ENCODE measurements at regions not wholly inside any gene's neighbourhood (a gene's known extent, or its start where the extent isn't known, plus 50 kb on each side); places are given as distances from the start of the nearest gene placed in this dataset.

DNA sequence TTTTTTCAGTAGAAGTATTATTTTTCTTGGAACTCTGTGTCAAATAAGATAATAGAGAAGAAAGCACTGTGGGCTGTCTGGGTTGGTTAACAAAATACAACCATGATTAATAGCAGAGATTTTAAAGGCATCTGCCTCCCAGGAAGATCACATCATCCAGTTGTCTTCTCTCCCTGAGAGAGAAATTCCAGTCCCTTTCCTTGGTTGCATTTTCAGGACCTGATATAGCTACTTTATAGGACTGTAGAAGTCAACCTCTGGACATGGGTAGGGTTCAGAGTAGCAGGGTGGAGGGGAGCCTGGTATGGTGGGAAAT is 309.9 kb upstream of the IGFBP3 start (continued):
- TF ChIP-seq, protein P1, sequence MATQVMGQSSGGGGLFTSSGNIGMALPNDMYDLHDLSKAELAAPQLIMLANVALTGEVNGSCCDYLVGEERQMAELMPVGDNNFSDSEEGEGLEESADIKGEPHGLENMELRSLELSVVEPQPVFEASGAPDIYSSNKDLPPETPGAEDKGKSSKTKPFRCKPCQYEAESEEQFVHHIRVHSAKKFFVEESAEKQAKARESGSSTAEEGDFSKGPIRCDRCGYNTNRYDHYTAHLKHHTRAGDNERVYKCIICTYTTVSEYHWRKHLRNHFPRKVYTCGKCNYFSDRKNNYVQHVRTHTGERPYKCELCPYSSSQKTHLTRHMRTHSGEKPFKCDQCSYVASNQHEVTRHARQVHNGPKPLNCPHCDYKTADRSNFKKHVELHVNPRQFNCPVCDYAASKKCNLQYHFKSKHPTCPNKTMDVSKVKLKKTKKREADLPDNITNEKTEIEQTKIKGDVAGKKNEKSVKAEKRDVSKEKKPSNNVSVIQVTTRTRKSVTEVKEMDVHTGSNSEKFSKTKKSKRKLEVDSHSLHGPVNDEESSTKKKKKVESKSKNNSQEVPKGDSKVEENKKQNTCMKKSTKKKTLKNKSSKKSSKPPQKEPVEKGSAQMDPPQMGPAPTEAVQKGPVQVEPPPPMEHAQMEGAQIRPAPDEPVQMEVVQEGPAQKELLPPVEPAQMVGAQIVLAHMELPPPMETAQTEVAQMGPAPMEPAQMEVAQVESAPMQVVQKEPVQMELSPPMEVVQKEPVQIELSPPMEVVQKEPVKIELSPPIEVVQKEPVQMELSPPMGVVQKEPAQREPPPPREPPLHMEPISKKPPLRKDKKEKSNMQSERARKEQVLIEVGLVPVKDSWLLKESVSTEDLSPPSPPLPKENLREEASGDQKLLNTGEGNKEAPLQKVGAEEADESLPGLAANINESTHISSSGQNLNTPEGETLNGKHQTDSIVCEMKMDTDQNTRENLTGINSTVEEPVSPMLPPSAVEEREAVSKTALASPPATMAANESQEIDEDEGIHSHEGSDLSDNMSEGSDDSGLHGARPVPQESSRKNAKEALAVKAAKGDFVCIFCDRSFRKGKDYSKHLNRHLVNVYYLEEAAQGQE (IDR thresholded peaks at IDR 0.05): no peak
- TF ChIP-seq, protein P2, sequence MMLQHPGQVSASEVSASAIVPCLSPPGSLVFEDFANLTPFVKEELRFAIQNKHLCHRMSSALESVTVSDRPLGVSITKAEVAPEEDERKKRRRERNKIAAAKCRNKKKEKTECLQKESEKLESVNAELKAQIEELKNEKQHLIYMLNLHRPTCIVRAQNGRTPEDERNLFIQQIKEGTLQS (IDR thresholded peaks at IDR 0.05): no peak

DNA sequence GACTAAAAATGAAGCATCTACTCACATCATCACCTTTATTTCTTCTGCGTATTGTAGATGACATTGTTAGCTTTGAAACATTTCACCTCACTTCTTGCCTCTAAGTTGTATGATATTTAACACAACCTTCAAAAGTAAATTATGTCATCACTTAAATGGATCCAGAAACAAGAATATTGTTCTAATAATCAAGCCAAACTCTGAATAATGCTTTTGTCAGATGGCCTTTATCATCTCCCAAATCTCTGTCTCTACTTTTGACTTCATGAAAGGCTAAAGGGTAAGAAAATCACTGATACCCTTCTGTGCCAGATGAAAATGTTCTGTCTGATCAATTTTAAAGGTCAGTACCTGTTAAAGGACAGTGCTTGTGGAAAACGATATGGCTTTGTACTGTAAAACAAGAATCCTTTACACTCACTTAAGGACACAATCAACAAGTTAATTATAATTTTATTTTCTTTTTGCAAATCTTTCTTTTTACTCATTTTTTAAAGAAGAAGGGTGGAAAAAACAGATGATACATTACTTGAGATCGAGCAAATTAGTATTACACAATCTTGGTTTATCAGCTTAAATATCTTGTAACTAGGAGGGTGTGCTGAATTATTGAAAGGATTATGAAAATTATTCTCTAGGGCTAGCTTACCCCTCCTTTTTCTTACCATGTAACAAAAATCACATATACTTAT is 309.4 kb upstream of the IGFBP3 start:
- WGBS: 60% methylated on average over 3 of the region's 3 CpGs
- TF ChIP-seq, protein P3, sequence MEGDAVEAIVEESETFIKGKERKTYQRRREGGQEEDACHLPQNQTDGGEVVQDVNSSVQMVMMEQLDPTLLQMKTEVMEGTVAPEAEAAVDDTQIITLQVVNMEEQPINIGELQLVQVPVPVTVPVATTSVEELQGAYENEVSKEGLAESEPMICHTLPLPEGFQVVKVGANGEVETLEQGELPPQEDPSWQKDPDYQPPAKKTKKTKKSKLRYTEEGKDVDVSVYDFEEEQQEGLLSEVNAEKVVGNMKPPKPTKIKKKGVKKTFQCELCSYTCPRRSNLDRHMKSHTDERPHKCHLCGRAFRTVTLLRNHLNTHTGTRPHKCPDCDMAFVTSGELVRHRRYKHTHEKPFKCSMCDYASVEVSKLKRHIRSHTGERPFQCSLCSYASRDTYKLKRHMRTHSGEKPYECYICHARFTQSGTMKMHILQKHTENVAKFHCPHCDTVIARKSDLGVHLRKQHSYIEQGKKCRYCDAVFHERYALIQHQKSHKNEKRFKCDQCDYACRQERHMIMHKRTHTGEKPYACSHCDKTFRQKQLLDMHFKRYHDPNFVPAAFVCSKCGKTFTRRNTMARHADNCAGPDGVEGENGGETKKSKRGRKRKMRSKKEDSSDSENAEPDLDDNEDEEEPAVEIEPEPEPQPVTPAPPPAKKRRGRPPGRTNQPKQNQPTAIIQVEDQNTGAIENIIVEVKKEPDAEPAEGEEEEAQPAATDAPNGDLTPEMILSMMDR (IDR thresholded peaks at IDR 0.05; ENCODE audit: low read depth, low read length, missing input control): no peak
- TF ChIP-seq, protein P2 (IDR thresholded peaks at IDR 0.05): no peak
- no peak for TF ChIP-seq JUND (IDR thresholded peaks at IDR 0.05)
- Histone ChIP-seq H3K36me3 (ENCODE audit: control insufficient read depth in 4 of 4, insufficient read depth in 3 of 4, low read depth in 1 of 4, low read length in 3 of 4) (no peaks in the 10 kb centered on the region), H3K9ac (ENCODE audit: low read depth in 1 of 2, low read length in 2 of 2) (no peak overlapping the region), H3K27me3 (ENCODE audit: control insufficient read depth in 4 of 4, insufficient read depth in 4 of 4, low read length in 3 of 4) (no peaks in the 10 kb centered on the region), H3K4me3 (ENCODE audit: low read depth in 1 of 3, low read length in 3 of 3) (no peak overlapping the region), H3K4me1 (ENCODE audit: control insufficient read depth in 4 of 4, insufficient read depth in 4 of 4, low read length in 3 of 4) (no peaks in the 10 kb centered on the region), H3K9me3 (ENCODE audit: control insufficient read depth in 4 of 4, low read length in 3 of 4) (no peaks in the 10 kb centered on the region), H3K27ac (ENCODE audit: low read depth in 1 of 2, low read length in 2 of 2) (no peak overlapping the region)
- no peak for DNase-seq (ENCODE audit: low spot score)

DNA sequence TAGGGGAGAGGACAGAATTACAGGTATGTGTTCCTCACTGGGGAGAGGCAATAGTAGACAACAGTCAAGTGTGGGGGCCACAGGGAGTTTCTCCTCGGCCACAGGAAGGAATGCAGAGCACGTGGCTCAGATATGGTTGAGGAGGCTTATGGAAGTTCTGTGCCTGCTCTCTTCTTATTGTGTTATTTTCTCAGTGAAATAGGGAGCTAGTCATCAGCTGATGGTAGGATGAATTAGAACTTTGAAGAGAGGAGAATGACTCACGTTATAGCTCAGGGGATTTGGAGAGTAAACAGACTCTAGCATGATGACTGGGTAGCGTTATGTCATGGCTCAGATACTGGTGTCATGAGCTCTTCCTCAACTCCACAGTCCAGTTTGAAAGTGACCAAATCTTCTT is 308.3 kb upstream of the IGFBP3 start:
- Histone ChIP-seq H3K4me1 (ENCODE audit: control insufficient read depth in 4 of 4, insufficient read depth in 4 of 4, low read length in 3 of 4) (no peaks in the 10 kb centered on the region), H3K36me3 (ENCODE audit: control insufficient read depth in 4 of 4, insufficient read depth in 3 of 4, low read depth in 1 of 4, low read length in 3 of 4) (no peaks in the 10 kb centered on the region), H3K4me3 (ENCODE audit: low read depth in 1 of 3, low read length in 3 of 3) (no peak overlapping the region), H3K27me3 (ENCODE audit: control insufficient read depth in 4 of 4, insufficient read depth in 4 of 4, low read length in 3 of 4) (no peaks in the 10 kb centered on the region), H3K27ac (ENCODE audit: low read depth in 1 of 2, low read length in 2 of 2) (no peak overlapping the region), H3K9ac (ENCODE audit: low read depth in 1 of 2, low read length in 2 of 2) (no peak overlapping the region), H3K9me3 (ENCODE audit: control insufficient read depth in 4 of 4, low read length in 3 of 4) (peaks cover 0 to 1% (median 0%) of the 10 kb centered on the region in 4 donors)
- TF ChIP-seq JUND (IDR thresholded peaks at IDR 0.05) (no peak), YY1 (IDR thresholded peaks at IDR 0.05) (no peak), HNF4G (IDR thresholded peaks at IDR 0.05) (no peak), GABPA (IDR thresholded peaks at IDR 0.05 in 1 of 2, conservative IDR thresholded peaks at IDR 0.05 in 1 of 2) (no peak), TAF1 (conservative IDR thresholded peaks at IDR 0.05) (no peak), RXRA (IDR thresholded peaks at IDR 0.05) (no peak), NR2F2 (IDR thresholded peaks at IDR 0.05) (no peak), EGR1 (IDR thresholded peaks at IDR 0.05; ENCODE audit: low read depth in 2 of 2) (no peak), FOXA1 (IDR thresholded peaks at IDR 0.05) (no peak), SP1 (IDR thresholded peaks at IDR 0.05) (no peak), FOXA2 (IDR thresholded peaks at IDR 0.05) (no peak)
- TF ChIP-seq, protein P1 (IDR thresholded peaks at IDR 0.05): no peak
- TF ChIP-seq, protein P3 (IDR thresholded peaks at IDR 0.05; ENCODE audit: low read depth, low read length, missing input control): no peak
- 82% methylated on average over 4 of the region's 4 CpGs for WGBS
- no peak for DNase-seq (ENCODE audit: low spot score)

Data from liver (tissue), 8 donors.